ENCODE measurements at regions not wholly inside any gene's neighbourhood (a gene's known extent, or its start where the extent isn't known, plus 50 kb on each side); places are given as distances from the start of the nearest gene placed in this dataset.

GRCh38 chr14:27061299-27061698 lies 463.5 kb upstream of the NOVA1 start:
- no peak for ATAC-seq
- H3K27me3 ChIP-seq (ENCODE audit: control insufficient read depth, insufficient read depth, low read length), result no peaks in the 10 kb centered on the region
- CTCF ChIA-PET, result no interaction called here
- intact Hi-C loops (cut with micrococcal nuclease; ENCODE audit: unreplicated experiment) (no loop called here), in situ Hi-C loops (cut with HindIII; ENCODE audit: low pct_unique_long_range_greater_than_20kb, low sequenced_read_pairs) (no loop called here)
- no peaks in the 10 kb centered on the region for H3K9me3 ChIP-seq (ENCODE audit: control insufficient read depth, insufficient read depth, low read depth, low read length)
- no peaks in the 10 kb centered on the region for H3K4me1 ChIP-seq (ENCODE audit: control insufficient read depth, insufficient read depth, low read length)
- no peak overlapping the region for H3K27ac ChIP-seq (ENCODE audit: low read length)
- POLR2A ChIA-PET, result no interaction called here
- no peak for DNase-seq (ENCODE audit: low read depth, low spot score)
- no TSS peak for BruUV-seq (replicated peaks)
- TF ChIP-seq SIN3A (IDR thresholded peaks at IDR 0.05; ENCODE audit: borderline replicate concordance, insufficient read depth, low read depth, low read length), result no peak
- TF ChIP-seq TCF7L2 (IDR thresholded peaks at IDR 0.05; ENCODE audit: low read depth, low read length), result no peak
- no peaks in the 10 kb centered on the region for H3K36me3 ChIP-seq (ENCODE audit: control insufficient read depth, insufficient read depth, low read length)
- no peak overlapping the region for H3K4me3 ChIP-seq (ENCODE audit: low read depth in 2 of 2, low read length in 2 of 2)

GRCh38 chr14:27063959-27064358 lies 466.1 kb upstream of the NOVA1 start:
- H3K36me3 ChIP-seq (ENCODE audit: control insufficient read depth, insufficient read depth, low read length), result no peaks in the 10 kb centered on the region
- no peak overlapping the region for H3K4me3 ChIP-seq (ENCODE audit: low read depth in 2 of 2, low read length in 2 of 2)
- CTCF ChIA-PET, result interaction anchor here (0.7 kb wide), 1 partner anchor 530 kb away, joined by 3 read pairs; no protein-coding TSS in a partner anchor
- no peaks in the 10 kb centered on the region for H3K27me3 ChIP-seq (ENCODE audit: control insufficient read depth, insufficient read depth, low read length)
- intact Hi-C loops (cut with micrococcal nuclease; ENCODE audit: unreplicated experiment), result no loop called here
- in situ Hi-C loops (cut with HindIII; ENCODE audit: low pct_unique_long_range_greater_than_20kb, low sequenced_read_pairs), result no loop called here
- no peak for DNase-seq (ENCODE audit: low read depth, low spot score)
- POLR2A ChIA-PET, result no interaction called here
- BruUV-seq (replicated peaks), result no TSS peak
- no peak for TF ChIP-seq REST (IDR thresholded peaks at IDR 0.05; ENCODE audit: insufficient read depth in 1 of 2, low read depth in 2 of 2, low read length in 1 of 2)
- TF ChIP-seq SIN3A (IDR thresholded peaks at IDR 0.05; ENCODE audit: borderline replicate concordance, insufficient read depth, low read depth, low read length), result no peak
- TF ChIP-seq POLR2AphosphoS5 (IDR thresholded peaks at IDR 0.05; ENCODE audit: low read depth, low read length), result no peak
- no peak for TF ChIP-seq CTCF (IDR thresholded peaks at IDR 0.05)
- H3K27ac ChIP-seq (ENCODE audit: low read length), result no peak overlapping the region
- no peaks in the 10 kb centered on the region for H3K9me3 ChIP-seq (ENCODE audit: control insufficient read depth, insufficient read depth, low read depth, low read length)
- ATAC-seq, result no peak
- H3K4me1 ChIP-seq (ENCODE audit: control insufficient read depth, insufficient read depth, low read length), result no peaks in the 10 kb centered on the region

DNA sequence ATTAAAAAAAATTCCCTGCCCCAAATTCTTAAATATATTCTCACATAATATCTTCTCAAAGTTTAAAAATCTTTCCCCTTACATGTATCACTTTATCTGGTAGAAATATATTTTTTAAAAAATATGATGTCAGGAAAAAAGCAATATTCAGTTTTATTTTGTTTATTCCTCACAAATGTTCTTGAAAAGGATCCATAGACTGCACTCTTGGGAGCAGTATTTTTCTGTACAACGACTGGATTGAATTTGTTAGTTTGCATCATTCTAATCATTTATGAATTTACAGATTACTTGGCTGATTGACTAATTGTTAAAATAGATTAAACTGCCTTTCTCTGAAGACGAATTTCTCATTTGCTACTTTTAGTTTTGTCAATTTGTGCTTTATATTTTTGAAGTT lies 468.1 kb upstream of the NOVA1 start:
- CTCF ChIA-PET, result no interaction called here
- POLR2A ChIA-PET, result no interaction called here
- Histone ChIP-seq H3K36me3 (ENCODE audit: control insufficient read depth, insufficient read depth, low read length) (no peaks in the 10 kb centered on the region), H3K27ac (ENCODE audit: low read length) (no peak overlapping the region), H3K4me3 (ENCODE audit: low read depth in 2 of 2, low read length in 2 of 2) (no peak overlapping the region), H3K9me3 (ENCODE audit: control insufficient read depth, insufficient read depth, low read depth, low read length) (no peaks in the 10 kb centered on the region), H3K4me1 (ENCODE audit: control insufficient read depth, insufficient read depth, low read length) (no peaks in the 10 kb centered on the region), H3K27me3 (ENCODE audit: control insufficient read depth, insufficient read depth, low read length) (no peaks in the 10 kb centered on the region)
- ATAC-seq (no peak), DNase-seq (ENCODE audit: low read depth, low spot score) (no peak)
- TF ChIP-seq REST (IDR thresholded peaks at IDR 0.05; ENCODE audit: insufficient read depth in 1 of 2, low read depth in 2 of 2, low read length in 1 of 2) (no peak), TCF7L2 (IDR thresholded peaks at IDR 0.05; ENCODE audit: low read depth, low read length) (no peak), SIN3A (IDR thresholded peaks at IDR 0.05; ENCODE audit: borderline replicate concordance, insufficient read depth, low read depth, low read length) (no peak), POLR2AphosphoS5 (IDR thresholded peaks at IDR 0.05; ENCODE audit: low read depth, low read length) (no peak), CTCF (IDR thresholded peaks at IDR 0.05) (no peak)
- in situ Hi-C loops (cut with HindIII; ENCODE audit: low pct_unique_long_range_greater_than_20kb, low sequenced_read_pairs), result no loop called here
- BruUV-seq (replicated peaks), result no TSS peak
- intact Hi-C loops (cut with micrococcal nuclease; ENCODE audit: unreplicated experiment), result no loop called here
